ENCODE measurements at regions not wholly inside any gene's neighbourhood (a gene's known extent, or its start where the extent isn't known, plus 50 kb on each side); places are given as distances from the start of the nearest gene placed in this dataset.

DNA sequence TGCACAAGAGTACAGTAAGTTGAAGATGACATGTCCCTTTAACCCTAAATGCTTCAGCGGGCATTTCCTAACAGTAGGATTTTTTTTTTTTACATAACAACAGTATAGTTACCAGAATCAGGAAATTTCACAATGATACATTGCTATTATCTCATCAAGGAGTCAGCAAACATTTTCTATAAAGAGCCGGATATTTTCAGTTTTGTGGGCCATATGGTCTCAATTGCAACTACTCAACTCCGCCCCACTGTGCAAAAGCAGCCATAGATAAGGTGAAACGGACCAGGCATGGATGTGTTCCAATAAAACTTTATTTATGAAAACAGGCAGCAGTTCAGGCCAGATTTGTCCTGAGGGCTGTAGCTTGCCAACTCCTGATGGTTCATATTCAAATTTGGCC is 130.6 kb downstream of the SMAD6 start:
- peaks cover 37% of the 10 kb centered on the region for H3K4me1 ChIP-seq (ENCODE audit: insufficient read depth, low read length, poor library complexity, severe bottlenecking)
- H3K4me2 ChIP-seq (ENCODE audit: low read length) = peak overlapping the region; percentile 53
- no peaks in the 10 kb centered on the region for H3K9me2 ChIP-seq (ENCODE audit: insufficient read depth, low read length)
- H3K36me3 ChIP-seq (ENCODE audit: insufficient read depth, low read length) = no peaks in the 10 kb centered on the region
- BruUV-seq (replicated peaks) = no TSS peak
- H3K9me3 ChIP-seq (ENCODE audit: low read length) = no peaks in the 10 kb centered on the region
- intact Hi-C loops (cut with micrococcal nuclease; ENCODE audit: unreplicated experiment) = no loop called here
- no peaks in the 10 kb centered on the region for H3K79me2 ChIP-seq (ENCODE audit: insufficient read depth, low read depth, low read length)
- POLR2A ChIA-PET = interaction anchor here (0.7 to 3.3 kb wide), 3 partner anchors 18 to 1142 kb away, joined by 3 to 7 read pairs (median 3); no protein-coding TSS in a partner anchor
- no peaks in the 10 kb centered on the region for H4K20me1 ChIP-seq (ENCODE audit: insufficient read depth, low read length)
- TF ChIP-seq, protein P1, sequence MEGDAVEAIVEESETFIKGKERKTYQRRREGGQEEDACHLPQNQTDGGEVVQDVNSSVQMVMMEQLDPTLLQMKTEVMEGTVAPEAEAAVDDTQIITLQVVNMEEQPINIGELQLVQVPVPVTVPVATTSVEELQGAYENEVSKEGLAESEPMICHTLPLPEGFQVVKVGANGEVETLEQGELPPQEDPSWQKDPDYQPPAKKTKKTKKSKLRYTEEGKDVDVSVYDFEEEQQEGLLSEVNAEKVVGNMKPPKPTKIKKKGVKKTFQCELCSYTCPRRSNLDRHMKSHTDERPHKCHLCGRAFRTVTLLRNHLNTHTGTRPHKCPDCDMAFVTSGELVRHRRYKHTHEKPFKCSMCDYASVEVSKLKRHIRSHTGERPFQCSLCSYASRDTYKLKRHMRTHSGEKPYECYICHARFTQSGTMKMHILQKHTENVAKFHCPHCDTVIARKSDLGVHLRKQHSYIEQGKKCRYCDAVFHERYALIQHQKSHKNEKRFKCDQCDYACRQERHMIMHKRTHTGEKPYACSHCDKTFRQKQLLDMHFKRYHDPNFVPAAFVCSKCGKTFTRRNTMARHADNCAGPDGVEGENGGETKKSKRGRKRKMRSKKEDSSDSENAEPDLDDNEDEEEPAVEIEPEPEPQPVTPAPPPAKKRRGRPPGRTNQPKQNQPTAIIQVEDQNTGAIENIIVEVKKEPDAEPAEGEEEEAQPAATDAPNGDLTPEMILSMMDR (conservative IDR thresholded peaks at IDR 0.05; ENCODE audit: low read length) = no peak
- TF ChIP-seq EZH2phosphoT487 (IDR thresholded peaks at IDR 0.05; ENCODE audit: borderline replicate concordance, low read depth, low read length) = no peak
- peak; percentile 28 for DNase-seq (ENCODE audit: low spot score)
- peak overlapping the region; percentile 68 for H3K27ac ChIP-seq (ENCODE audit: low read depth, low read length, poor library complexity, severe bottlenecking)
- CTCF ChIA-PET (ENCODE audit: unreplicated experiment) = no interaction called here
- peak overlapping the region; percentile 83; the same call in 1 of the 2 replicates for H2AFZ ChIP-seq (ENCODE audit: low read length)
- H3K4me3 ChIP-seq (ENCODE audit: low read depth, low read length, poor library complexity, severe bottlenecking) = no peak overlapping the region

DNA sequence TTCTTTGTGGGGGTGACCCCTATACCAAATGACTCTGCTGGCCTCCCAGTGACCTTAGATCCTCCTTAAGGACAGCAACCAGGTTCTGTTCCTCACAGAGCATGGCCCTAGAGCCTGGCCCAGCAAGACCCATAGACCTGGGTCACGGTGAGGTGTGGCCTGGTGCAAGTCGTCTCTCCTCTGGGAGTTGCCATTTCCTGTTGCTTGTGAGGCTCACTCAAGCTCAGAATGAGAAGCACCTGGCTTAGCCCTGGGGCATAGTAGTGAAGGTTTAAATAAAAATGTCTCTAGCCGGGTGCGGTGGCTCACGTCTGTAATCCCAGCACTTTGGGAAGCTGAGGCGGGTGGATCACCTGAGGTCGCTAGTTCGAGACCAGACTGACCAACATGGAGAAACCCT is 131.3 kb downstream of the SMAD6 start:
- BruUV-seq (replicated peaks) = no TSS peak
- Histone ChIP-seq H3K4me1 (ENCODE audit: insufficient read depth, low read length, poor library complexity, severe bottlenecking) (peaks cover 40% of the 10 kb centered on the region), H3K79me2 (ENCODE audit: insufficient read depth, low read depth, low read length) (no peaks in the 10 kb centered on the region), H4K20me1 (ENCODE audit: insufficient read depth, low read length) (no peaks in the 10 kb centered on the region), H3K4me3 (ENCODE audit: low read depth, low read length, poor library complexity, severe bottlenecking) (peak overlapping the region; percentile 1), H3K36me3 (ENCODE audit: insufficient read depth, low read length) (no peaks in the 10 kb centered on the region), H3K9me3 (ENCODE audit: low read length) (no peaks in the 10 kb centered on the region), H2AFZ (ENCODE audit: low read length) (peak overlapping the region; percentile 83), H3K4me2 (ENCODE audit: low read length) (peak overlapping the region; percentile 53), H3K27ac (ENCODE audit: low read depth, low read length, poor library complexity, severe bottlenecking) (peak overlapping the region; percentile 68), H3K9me2 (ENCODE audit: insufficient read depth, low read length) (no peaks in the 10 kb centered on the region)
- TF ChIP-seq, protein P1 (conservative IDR thresholded peaks at IDR 0.05; ENCODE audit: low read length) = no peak
- TF ChIP-seq EZH2phosphoT487 (IDR thresholded peaks at IDR 0.05; ENCODE audit: borderline replicate concordance, low read depth, low read length) = no peak
- peak; percentile 92 for DNase-seq (ENCODE audit: low spot score)
- ChIA-PET POLR2A (interaction anchor here (1.2 to 3.3 kb wide), 3 partner anchors 11 to 48 kb away, joined by 3 to 7 read pairs (median 4); no protein-coding TSS in a partner anchor), CTCF (ENCODE audit: unreplicated experiment) (interaction anchor here (0.6 to 1.7 kb wide), 2 partner anchors 18 to 1891 kb away, joined by 3 to 5 read pairs; no protein-coding TSS in a partner anchor)
- intact Hi-C loops (cut with micrococcal nuclease; ENCODE audit: unreplicated experiment) = no loop called here

DNA sequence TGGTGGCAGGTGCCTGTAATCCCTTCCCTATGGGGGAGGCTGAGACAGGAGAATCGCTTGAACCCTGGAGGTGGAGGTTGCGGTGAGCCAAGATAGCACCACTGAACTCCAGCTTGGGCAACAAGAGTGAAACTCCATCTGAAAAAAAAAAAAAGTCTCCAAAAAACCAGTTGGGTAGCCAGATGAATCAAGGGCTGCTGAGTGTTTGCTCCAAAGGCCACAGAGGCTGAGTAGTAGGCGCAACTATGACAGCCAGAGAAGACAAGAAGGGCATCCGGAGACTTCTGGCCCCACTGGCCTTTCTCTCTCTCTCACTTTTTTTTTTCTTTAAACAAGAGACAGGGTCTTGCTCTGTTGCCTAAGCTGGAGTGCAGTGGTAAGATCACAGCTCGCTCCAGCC is 131.8 kb downstream of the SMAD6 start:
- Histone ChIP-seq H3K4me1 (ENCODE audit: insufficient read depth, low read length, poor library complexity, severe bottlenecking) (peaks cover 43% of the 10 kb centered on the region), H3K4me2 (ENCODE audit: low read length) (peak overlapping the region; percentile 53), H3K9me2 (ENCODE audit: insufficient read depth, low read length) (no peaks in the 10 kb centered on the region), H4K20me1 (ENCODE audit: insufficient read depth, low read length) (no peaks in the 10 kb centered on the region), H2AFZ (ENCODE audit: low read length) (peak overlapping the region; percentile 83; the same call in 1 of the 2 replicates), H3K36me3 (ENCODE audit: insufficient read depth, low read length) (no peaks in the 10 kb centered on the region), H3K79me2 (ENCODE audit: insufficient read depth, low read depth, low read length) (no peaks in the 10 kb centered on the region), H3K9me3 (ENCODE audit: low read length) (no peaks in the 10 kb centered on the region), H3K4me3 (ENCODE audit: low read depth, low read length, poor library complexity, severe bottlenecking) (peak overlapping the region; percentile 1), H3K27ac (ENCODE audit: low read depth, low read length, poor library complexity, severe bottlenecking) (peak overlapping the region; percentile 68)
- ChIA-PET POLR2A (interaction anchor here (0.7 to 3.3 kb wide), 4 partner anchors 11 to 738 kb away, joined by 3 to 7 read pairs (median 4); no protein-coding TSS in a partner anchor), CTCF (ENCODE audit: unreplicated experiment) (interaction anchor here (0.6 to 1.7 kb wide), 2 partner anchors 18 to 1891 kb away, joined by 3 to 5 read pairs; no protein-coding TSS in a partner anchor)
- intact Hi-C loops (cut with micrococcal nuclease; ENCODE audit: unreplicated experiment) = loop anchor here (2.0 kb wide), 1 partner anchor 27 kb away; no protein-coding TSS in a partner anchor
- BruUV-seq (replicated peaks) = no TSS peak
- TF ChIP-seq EZH2phosphoT487 (IDR thresholded peaks at IDR 0.05; ENCODE audit: borderline replicate concordance, low read depth, low read length) = no peak
- TF ChIP-seq, protein P1 (conservative IDR thresholded peaks at IDR 0.05; ENCODE audit: low read length) = no peak
- DNase-seq (ENCODE audit: low spot score) = no peak

All from OCI-LY7 (cell line).